ENCODE measurements at regions not wholly inside any gene's neighbourhood (a gene's known extent, or its start where the extent isn't known, plus 50 kb on each side); places are given as distances from the start of the nearest gene placed in this dataset.

DNA sequence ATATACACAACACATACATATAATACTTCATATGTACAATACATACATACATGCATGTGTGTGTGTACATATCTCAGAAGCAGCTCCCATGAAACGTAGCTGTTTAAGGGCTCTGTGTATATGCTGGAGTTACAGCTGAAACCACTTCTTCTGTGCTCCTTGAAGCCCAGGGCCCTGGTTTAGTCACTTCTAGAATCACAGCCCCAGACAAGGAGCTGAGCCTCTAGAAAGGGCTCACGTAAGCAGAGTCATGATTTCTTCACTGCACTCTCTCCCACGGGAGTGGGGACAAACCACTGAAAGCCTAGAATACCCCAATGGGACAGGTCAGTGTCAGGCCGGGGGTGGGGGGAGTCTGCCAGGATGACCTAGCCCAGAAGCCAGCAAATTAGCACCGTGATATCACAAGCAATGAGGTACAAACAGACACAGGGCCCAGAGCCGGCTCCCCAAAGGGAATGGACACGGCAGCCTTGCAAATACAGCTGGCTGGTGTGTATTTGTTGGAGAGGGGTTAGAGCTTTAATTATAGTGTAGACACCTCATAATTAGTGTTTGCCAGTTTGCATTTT lies 90.3 kb downstream of the C1QL2 start:
- H3K36me3 ChIP-seq, result no peaks in the 10 kb centered on the region
- no peaks in the 10 kb centered on the region for H3K4me1 ChIP-seq
- no peak overlapping the region for H3K4me3 ChIP-seq (ENCODE audit: low read depth, low read length)
- no peaks in the 10 kb centered on the region for H3K27me3 ChIP-seq
- H3K9me3 ChIP-seq, result no peaks in the 10 kb centered on the region
- DNase-seq, result no peak
- TF ChIP-seq, protein P1, sequence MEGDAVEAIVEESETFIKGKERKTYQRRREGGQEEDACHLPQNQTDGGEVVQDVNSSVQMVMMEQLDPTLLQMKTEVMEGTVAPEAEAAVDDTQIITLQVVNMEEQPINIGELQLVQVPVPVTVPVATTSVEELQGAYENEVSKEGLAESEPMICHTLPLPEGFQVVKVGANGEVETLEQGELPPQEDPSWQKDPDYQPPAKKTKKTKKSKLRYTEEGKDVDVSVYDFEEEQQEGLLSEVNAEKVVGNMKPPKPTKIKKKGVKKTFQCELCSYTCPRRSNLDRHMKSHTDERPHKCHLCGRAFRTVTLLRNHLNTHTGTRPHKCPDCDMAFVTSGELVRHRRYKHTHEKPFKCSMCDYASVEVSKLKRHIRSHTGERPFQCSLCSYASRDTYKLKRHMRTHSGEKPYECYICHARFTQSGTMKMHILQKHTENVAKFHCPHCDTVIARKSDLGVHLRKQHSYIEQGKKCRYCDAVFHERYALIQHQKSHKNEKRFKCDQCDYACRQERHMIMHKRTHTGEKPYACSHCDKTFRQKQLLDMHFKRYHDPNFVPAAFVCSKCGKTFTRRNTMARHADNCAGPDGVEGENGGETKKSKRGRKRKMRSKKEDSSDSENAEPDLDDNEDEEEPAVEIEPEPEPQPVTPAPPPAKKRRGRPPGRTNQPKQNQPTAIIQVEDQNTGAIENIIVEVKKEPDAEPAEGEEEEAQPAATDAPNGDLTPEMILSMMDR (IDR thresholded peaks at IDR 0.05; ENCODE audit: low read depth, low read length), result no peak

DNA sequence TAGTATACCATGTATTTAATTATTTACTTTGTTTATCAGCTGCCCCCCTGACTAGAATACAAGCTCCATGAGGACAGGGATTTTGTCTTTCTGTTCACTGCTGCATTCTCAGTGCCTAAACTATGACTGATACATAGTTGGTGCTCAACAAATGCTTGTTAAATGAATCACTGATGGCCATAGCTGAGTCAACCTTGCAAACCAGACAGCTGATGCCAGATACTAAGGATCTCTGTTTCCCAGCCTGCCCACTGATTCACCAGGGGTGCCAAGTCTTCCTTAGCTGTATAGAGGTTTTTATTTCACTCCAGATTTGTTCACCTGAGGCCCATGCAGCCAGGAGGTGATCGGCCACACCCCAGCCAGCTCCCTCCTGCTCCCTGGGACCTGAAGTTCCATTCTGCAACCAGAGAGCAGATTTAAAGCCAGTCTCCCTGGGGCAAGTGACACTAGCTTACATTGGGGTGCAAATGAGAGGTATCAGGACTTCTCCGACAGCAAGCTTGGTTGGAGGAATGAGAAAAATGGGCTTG lies 92.2 kb downstream of the C1QL2 start:
- Histone ChIP-seq H3K27me3 (no peaks in the 10 kb centered on the region), H3K4me3 (ENCODE audit: low read depth, low read length) (no peak overlapping the region), H3K36me3 (no peaks in the 10 kb centered on the region), H3K9me3 (no peaks in the 10 kb centered on the region), H3K4me1 (no peaks in the 10 kb centered on the region)
- TF ChIP-seq, protein P1 (IDR thresholded peaks at IDR 0.05; ENCODE audit: low read depth, low read length), result no peak
- DNase-seq, result no peak

DNA sequence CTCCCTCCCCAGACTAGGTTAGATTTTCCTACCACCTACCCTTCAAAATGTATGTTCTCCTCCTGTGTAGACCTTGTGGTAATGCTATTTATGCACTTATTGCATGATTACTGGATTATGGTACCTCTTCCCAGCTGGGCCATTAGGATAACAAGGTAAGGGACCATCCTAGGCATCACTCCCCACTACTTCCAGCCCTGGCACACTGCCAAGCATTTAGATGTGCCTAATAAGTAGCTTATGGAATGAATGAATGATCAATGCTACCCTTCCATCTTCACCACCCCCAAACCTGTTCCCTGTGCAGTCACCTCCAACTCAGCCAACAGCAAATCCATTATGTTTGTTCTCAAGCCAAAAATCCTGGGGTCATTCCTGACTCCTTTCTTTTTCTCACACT lies 93.4 kb downstream of the C1QL2 start:
- Histone ChIP-seq H3K36me3 (no peaks in the 10 kb centered on the region), H3K9me3 (no peaks in the 10 kb centered on the region), H3K4me3 (ENCODE audit: low read depth, low read length) (no peak overlapping the region), H3K27me3 (no peaks in the 10 kb centered on the region), H3K4me1 (no peaks in the 10 kb centered on the region)
- DNase-seq, result no peak
- TF ChIP-seq, protein P1 (IDR thresholded peaks at IDR 0.05; ENCODE audit: low read depth, low read length), result no peak

DNA sequence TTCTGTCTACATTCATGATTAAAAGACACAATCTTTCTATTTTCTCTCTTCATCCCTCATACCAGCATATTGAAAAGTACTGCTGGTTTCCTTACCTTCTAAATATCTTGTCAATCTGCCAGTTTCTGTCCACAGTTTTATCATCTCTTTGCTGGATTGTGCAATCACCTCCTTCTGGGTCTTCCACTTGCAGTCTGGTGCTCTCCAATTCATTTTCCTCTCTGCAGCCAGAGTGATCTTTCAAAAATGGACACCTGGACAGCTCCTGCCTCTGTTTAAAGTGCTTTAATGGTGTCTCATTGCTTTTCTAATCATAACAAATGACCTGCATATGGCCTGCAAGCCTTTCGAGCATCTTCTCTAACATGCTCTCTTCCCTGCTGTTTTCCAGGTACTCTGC lies 94.0 kb downstream of the C1QL2 start:
- TF ChIP-seq, protein P1 (IDR thresholded peaks at IDR 0.05; ENCODE audit: low read depth, low read length), result no peak
- H3K4me3 ChIP-seq (ENCODE audit: low read depth, low read length), result no peak overlapping the region
- no peaks in the 10 kb centered on the region for H3K27me3 ChIP-seq
- DNase-seq, result no peak
- H3K9me3 ChIP-seq, result no peaks in the 10 kb centered on the region
- no peaks in the 10 kb centered on the region for H3K4me1 ChIP-seq
- H3K36me3 ChIP-seq, result no peaks in the 10 kb centered on the region

DNA sequence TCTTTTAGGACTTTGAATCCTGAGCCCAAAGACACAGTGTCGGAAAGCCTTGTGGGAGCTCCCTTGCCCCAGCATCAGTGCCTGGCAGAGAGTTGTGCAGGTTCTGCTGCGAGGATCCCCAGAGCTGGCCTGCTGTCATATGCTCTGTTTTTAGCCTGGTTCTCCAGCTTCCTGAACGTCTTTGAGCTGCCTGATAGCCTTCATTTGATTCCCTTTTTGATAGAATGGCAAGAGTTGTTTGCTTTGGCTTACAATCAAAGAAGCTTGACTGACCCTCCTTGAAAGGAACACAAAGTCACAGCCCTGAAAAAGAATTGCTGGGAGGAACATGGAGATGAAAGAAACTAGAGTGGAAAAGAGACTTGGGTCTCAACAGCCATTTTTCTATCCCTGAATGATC lies 95.4 kb downstream of the C1QL2 start:
- H3K27me3 ChIP-seq, result no peaks in the 10 kb centered on the region
- no peaks in the 10 kb centered on the region for H3K4me1 ChIP-seq
- no peaks in the 10 kb centered on the region for H3K36me3 ChIP-seq
- DNase-seq, result no peak
- H3K4me3 ChIP-seq (ENCODE audit: low read depth, low read length), result no peak overlapping the region
- no peaks in the 10 kb centered on the region for H3K9me3 ChIP-seq
- TF ChIP-seq, protein P1 (IDR thresholded peaks at IDR 0.05; ENCODE audit: low read depth, low read length), result no peak

DNA sequence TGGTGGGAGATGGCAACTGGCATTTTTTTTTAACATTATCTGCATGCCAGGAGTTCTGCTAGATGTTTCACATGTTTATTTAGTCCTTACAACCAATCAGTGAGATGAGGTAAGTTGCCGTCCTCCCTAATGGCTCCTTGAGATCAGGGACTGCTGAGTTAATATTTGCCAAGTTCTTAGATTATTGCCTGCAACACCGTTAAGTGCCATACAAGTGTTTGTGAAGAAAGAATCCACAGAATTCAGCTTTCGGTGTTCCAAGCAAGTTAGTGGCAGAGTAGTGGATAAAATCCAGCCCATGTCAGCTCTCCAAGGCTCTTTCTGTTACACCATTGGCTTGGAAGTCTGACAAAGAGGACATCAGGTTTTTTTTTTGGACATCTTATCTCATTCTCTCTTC lies 95.9 kb downstream of the C1QL2 start:
- TF ChIP-seq, protein P1 (IDR thresholded peaks at IDR 0.05; ENCODE audit: low read depth, low read length), result no peak
- H3K36me3 ChIP-seq, result no peaks in the 10 kb centered on the region
- DNase-seq, result no peak
- H3K4me3 ChIP-seq (ENCODE audit: low read depth, low read length), result no peak overlapping the region
- no peaks in the 10 kb centered on the region for H3K27me3 ChIP-seq
- H3K4me1 ChIP-seq, result no peaks in the 10 kb centered on the region
- no peaks in the 10 kb centered on the region for H3K9me3 ChIP-seq

Data from BE2C (cell line).